ENCODE measurements at regions not wholly inside any gene's neighbourhood (a gene's known extent, or its start where the extent isn't known, plus 50 kb on each side); places are given as distances from the start of the nearest gene placed in this dataset.
"Not testable (repeated sequence)": the region's sequence is repeated elsewhere in the genome, so short reads cannot be mapped to it uniquely, and the experiment has no call there.

- Histone ChIP-seq H3K4me1 (ENCODE audit: insufficient read depth, low read length) (peaks cover 11% of the 10 kb centered on the region), H3K27me3 (ENCODE audit: insufficient read depth, low read length) (no peaks in the 10 kb centered on the region), H2AFZ (ENCODE audit: low read depth, low read length) (no peak overlapping the region), H3K4me3 (ENCODE audit: low read length) (no peak overlapping the region), H3K36me3 (ENCODE audit: insufficient read depth, low read length) (no peaks in the 10 kb centered on the region), H3K9me3 (ENCODE audit: low read length) (no peaks in the 10 kb centered on the region)
These were observed 344.1 kb downstream of the RFC3 start for GRCh38 chr13:34161931-34162543.

- no peaks in the 10 kb centered on the region for H3K36me3 ChIP-seq (ENCODE audit: insufficient read depth, low read length)
- H3K27me3 ChIP-seq (ENCODE audit: insufficient read depth, low read length), result no peaks in the 10 kb centered on the region
- H2AFZ ChIP-seq (ENCODE audit: low read depth, low read length), result no peak overlapping the region
- no peaks in the 10 kb centered on the region for H3K9me3 ChIP-seq (ENCODE audit: low read length)
- no peak overlapping the region for H3K4me3 ChIP-seq (ENCODE audit: low read length)
- peaks cover 10% of the 10 kb centered on the region for H3K4me1 ChIP-seq (ENCODE audit: insufficient read depth, low read length)
These were observed 344.6 kb downstream of the RFC3 start for GRCh38 chr13:34162544-34162933.

GRCh38 chr13:34164582-34164981 lies 346.6 kb downstream of the RFC3 start:
- Histone ChIP-seq H3K27me3 (ENCODE audit: insufficient read depth, low read length) (no peaks in the 10 kb centered on the region), H3K4me3 (ENCODE audit: low read length) (no peak overlapping the region), H3K9me3 (ENCODE audit: low read length) (no peaks in the 10 kb centered on the region), H3K4me1 (ENCODE audit: insufficient read depth, low read length) (peaks cover 10% of the 10 kb centered on the region), H2AFZ (ENCODE audit: low read depth, low read length) (no peak overlapping the region), H3K36me3 (ENCODE audit: insufficient read depth, low read length) (no peaks in the 10 kb centered on the region)

- H2AFZ ChIP-seq (ENCODE audit: low read depth, low read length), result no peak overlapping the region
- H3K36me3 ChIP-seq (ENCODE audit: insufficient read depth, low read length), result no peaks in the 10 kb centered on the region
- H3K4me1 ChIP-seq (ENCODE audit: insufficient read depth, low read length), result peaks cover 10% of the 10 kb centered on the region
- H3K4me3 ChIP-seq (ENCODE audit: low read length), result no peak overlapping the region
- no peaks in the 10 kb centered on the region for H3K9me3 ChIP-seq (ENCODE audit: low read length)
- H3K27me3 ChIP-seq (ENCODE audit: insufficient read depth, low read length), result no peaks in the 10 kb centered on the region
These were observed 347.2 kb downstream of the RFC3 start for GRCh38 chr13:34165158-34165557.

GRCh38 chr13:34166406-34166805 lies 348.5 kb downstream of the RFC3 start:
- H2AFZ ChIP-seq (ENCODE audit: low read depth, low read length), result no peak overlapping the region
- H3K4me3 ChIP-seq (ENCODE audit: low read length), result no peak overlapping the region
- peaks cover 10% of the 10 kb centered on the region for H3K4me1 ChIP-seq (ENCODE audit: insufficient read depth, low read length)
- no peaks in the 10 kb centered on the region for H3K36me3 ChIP-seq (ENCODE audit: insufficient read depth, low read length)
- no peaks in the 10 kb centered on the region for H3K27me3 ChIP-seq (ENCODE audit: insufficient read depth, low read length)
- no peaks in the 10 kb centered on the region for H3K9me3 ChIP-seq (ENCODE audit: low read length)

- no peak overlapping the region for H3K4me3 ChIP-seq (ENCODE audit: low read length)
- no peaks in the 10 kb centered on the region for H3K9me3 ChIP-seq (ENCODE audit: low read length)
- no peak overlapping the region for H2AFZ ChIP-seq (ENCODE audit: low read depth, low read length)
- peaks cover 2% of the 10 kb centered on the region for H3K4me1 ChIP-seq (ENCODE audit: insufficient read depth, low read length)
- no peaks in the 10 kb centered on the region for H3K27me3 ChIP-seq (ENCODE audit: insufficient read depth, low read length)
- H3K36me3 ChIP-seq (ENCODE audit: insufficient read depth, low read length), result no peaks in the 10 kb centered on the region
These were observed 349.4 kb downstream of the RFC3 start for GRCh38 chr13:34167347-34167746.

GRCh38 chr13:34172048-34172447 lies 354.1 kb downstream of the RFC3 start:
- no peaks in the 10 kb centered on the region for H3K36me3 ChIP-seq (ENCODE audit: insufficient read depth, low read length)
- no peak overlapping the region for H3K4me3 ChIP-seq (ENCODE audit: low read length)
- no peaks in the 10 kb centered on the region for H3K9me3 ChIP-seq (ENCODE audit: low read length)
- H3K4me1 ChIP-seq (ENCODE audit: insufficient read depth, low read length), result no peaks in the 10 kb centered on the region
- no peak overlapping the region for H2AFZ ChIP-seq (ENCODE audit: low read depth, low read length)
- no peaks in the 10 kb centered on the region for H3K27me3 ChIP-seq (ENCODE audit: insufficient read depth, low read length)

GRCh38 chr13:34174671-34175145 lies 356.8 kb downstream of the RFC3 start:
- no peak overlapping the region for H2AFZ ChIP-seq (ENCODE audit: low read depth, low read length)
- no peak overlapping the region for H3K4me3 ChIP-seq (ENCODE audit: low read length)
- H3K36me3 ChIP-seq (ENCODE audit: insufficient read depth, low read length), result no peaks in the 10 kb centered on the region
- no peaks in the 10 kb centered on the region for H3K27me3 ChIP-seq (ENCODE audit: insufficient read depth, low read length)
- no peaks in the 10 kb centered on the region for H3K4me1 ChIP-seq (ENCODE audit: insufficient read depth, low read length)
- no peaks in the 10 kb centered on the region for H3K9me3 ChIP-seq (ENCODE audit: low read length)

- Histone ChIP-seq H3K9me3 (ENCODE audit: low read length) (no peaks in the 10 kb centered on the region), H3K4me3 (ENCODE audit: low read length) (no peak overlapping the region), H2AFZ (ENCODE audit: low read depth, low read length) (no peak overlapping the region), H3K4me1 (ENCODE audit: insufficient read depth, low read length) (no peaks in the 10 kb centered on the region), H3K27me3 (ENCODE audit: insufficient read depth, low read length) (no peaks in the 10 kb centered on the region), H3K36me3 (ENCODE audit: insufficient read depth, low read length) (no peaks in the 10 kb centered on the region)
These were observed 357.6 kb downstream of the RFC3 start for GRCh38 chr13:34175551-34175950.

GRCh38 chr13:34176633-34177032 lies 358.7 kb downstream of the RFC3 start:
- no peak overlapping the region for H2AFZ ChIP-seq (ENCODE audit: low read depth, low read length)
- H3K27me3 ChIP-seq (ENCODE audit: insufficient read depth, low read length), result no peaks in the 10 kb centered on the region
- H3K9me3 ChIP-seq (ENCODE audit: low read length), result no peaks in the 10 kb centered on the region
- no peaks in the 10 kb centered on the region for H3K4me1 ChIP-seq (ENCODE audit: insufficient read depth, low read length)
- no peaks in the 10 kb centered on the region for H3K36me3 ChIP-seq (ENCODE audit: insufficient read depth, low read length)
- H3K4me3 ChIP-seq (ENCODE audit: low read length), result no peak overlapping the region

- H2AFZ ChIP-seq (ENCODE audit: low read depth, low read length), result no peak overlapping the region
These were observed 361.5 kb downstream of the RFC3 start for GRCh38 chr13:34179481-34179880.

GRCh38 chr13:34179927-34180326 lies 362.0 kb downstream of the RFC3 start:
- Histone ChIP-seq H3K9me3 (ENCODE audit: low read length) (no peaks in the 10 kb centered on the region), H3K4me3 (ENCODE audit: low read length) (no peak overlapping the region), H3K36me3 (ENCODE audit: insufficient read depth, low read length) (no peaks in the 10 kb centered on the region), H3K4me1 (ENCODE audit: insufficient read depth, low read length) (no peaks in the 10 kb centered on the region), H3K27me3 (ENCODE audit: insufficient read depth, low read length) (no peaks in the 10 kb centered on the region), H2AFZ (ENCODE audit: low read depth, low read length) (no peak overlapping the region)

More at GRCh38 chr13:34179481-34179880, 361.5 kb downstream of the RFC3 start:
- Histone ChIP-seq H3K9me3 (ENCODE audit: low read length) (no peaks in the 10 kb centered on the region), H3K36me3 (ENCODE audit: insufficient read depth, low read length) (no peaks in the 10 kb centered on the region), H3K4me3 (ENCODE audit: low read length) (no peak overlapping the region), H3K27me3 (ENCODE audit: insufficient read depth, low read length) (no peaks in the 10 kb centered on the region), H3K4me1 (ENCODE audit: insufficient read depth, low read length) (no peaks in the 10 kb centered on the region)

GRCh38 chr13:34181256-34181655 lies 363.3 kb downstream of the RFC3 start:
- not testable (repeated sequence) for H2AFZ ChIP-seq (ENCODE audit: low read depth, low read length); H3K4me3 ChIP-seq (ENCODE audit: low read length); H3K27me3 ChIP-seq (ENCODE audit: insufficient read depth, low read length); H3K36me3 ChIP-seq (ENCODE audit: insufficient read depth, low read length); H3K4me1 ChIP-seq (ENCODE audit: insufficient read depth, low read length); H3K9me3 ChIP-seq (ENCODE audit: low read length)

GRCh38 chr13:34189946-34190345 lies 372.0 kb downstream of the RFC3 start:
- no peaks in the 10 kb centered on the region for H3K27me3 ChIP-seq (ENCODE audit: insufficient read depth, low read length)
- no peak overlapping the region for H3K4me3 ChIP-seq (ENCODE audit: low read length)
- H2AFZ ChIP-seq (ENCODE audit: low read depth, low read length), result no peak overlapping the region
- no peaks in the 10 kb centered on the region for H3K9me3 ChIP-seq (ENCODE audit: low read length)
- H3K36me3 ChIP-seq (ENCODE audit: insufficient read depth, low read length), result no peaks in the 10 kb centered on the region
- no peaks in the 10 kb centered on the region for H3K4me1 ChIP-seq (ENCODE audit: insufficient read depth, low read length)

Measured in neuron (in vitro differentiated cells).